NCI-H526 (cell line): ENCODE measurements at regions not wholly inside any gene's neighbourhood (a gene's known extent, or its start where the extent isn't known, plus 50 kb on each side); places are given as distances from the start of the nearest gene placed in this dataset.
"Not testable (repeated sequence)": the region's sequence is repeated elsewhere in the genome, so short reads cannot be mapped to it uniquely, and the experiment has no call there.

Experiments
- DNase-seq, 2 experiments: peaks; one replicate each; lab custom pipeline; 2025; lab: John Stamatoyannopoulos, UW

DNA sequence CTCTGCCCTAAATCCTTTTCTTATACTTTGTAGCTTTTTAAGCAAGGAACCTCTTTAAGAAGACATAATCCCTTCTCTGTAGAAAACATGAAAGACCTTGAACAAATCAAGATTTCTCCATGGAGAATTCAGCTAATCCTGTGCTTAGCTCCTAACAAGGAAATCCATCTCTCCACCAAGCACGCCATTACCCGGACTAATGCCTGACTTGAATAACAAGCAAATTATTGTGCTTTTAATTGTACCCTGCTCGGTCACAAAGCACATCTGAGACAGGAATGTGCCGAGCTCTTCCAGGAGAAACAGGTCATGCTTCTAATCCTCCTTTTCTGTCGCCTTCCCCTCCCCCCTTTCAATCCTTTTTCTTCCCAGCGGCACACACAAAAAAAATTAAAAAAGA, 141.3 kb downstream of the PSAT1 start:
- DNase-seq, result no peak

DNA sequence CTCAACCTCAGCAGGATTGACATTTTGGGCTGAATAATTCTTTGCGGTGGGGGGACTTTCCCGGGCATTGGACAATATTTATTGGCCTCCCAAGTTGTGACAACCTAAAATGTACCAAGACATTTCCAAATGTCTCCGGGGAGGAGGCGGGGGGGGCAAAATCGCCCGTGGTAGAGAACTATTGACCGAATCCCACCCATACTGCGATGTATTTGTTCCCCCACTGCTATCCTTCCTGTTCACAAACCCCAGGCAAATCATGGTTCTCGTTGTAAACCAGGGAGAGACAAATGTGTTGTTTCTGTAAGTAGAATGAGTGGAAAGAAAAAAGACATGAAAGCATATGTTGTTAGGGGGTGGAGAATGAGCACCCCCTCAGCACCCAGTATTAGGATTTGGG, 141.9 kb downstream of the PSAT1 start:
- no peak for DNase-seq

DNA sequence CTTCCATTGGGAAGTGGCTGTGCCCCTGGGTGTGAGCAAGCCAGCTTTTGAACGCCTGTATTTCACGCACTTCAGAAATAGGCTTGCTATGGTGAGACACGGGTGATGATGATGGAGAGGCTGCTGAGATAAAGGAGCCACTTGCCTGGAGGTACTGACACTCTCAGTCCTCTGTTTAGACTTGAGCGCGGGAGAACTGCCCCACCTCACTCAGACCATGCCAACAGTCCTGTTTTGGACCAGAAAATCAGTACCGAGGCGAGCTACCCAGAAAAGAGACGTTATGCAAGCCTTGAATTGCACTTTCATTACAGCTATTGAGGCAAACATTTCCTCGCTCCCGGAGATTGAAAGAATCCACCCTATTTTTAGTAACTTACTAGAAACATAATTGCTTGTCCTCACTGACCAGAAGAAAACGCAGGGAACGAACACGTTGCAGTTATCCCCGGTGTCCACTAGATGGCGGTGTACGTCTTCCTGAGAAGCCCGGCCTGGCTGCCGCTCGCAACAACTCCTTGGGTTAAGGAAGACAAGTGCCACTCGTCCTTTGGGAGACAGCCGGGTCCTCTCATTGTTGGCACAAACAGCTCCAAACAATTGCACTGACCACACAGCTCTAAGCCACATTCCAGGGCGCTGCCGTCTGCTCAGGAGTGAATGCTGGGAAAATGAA, 142.4 kb downstream of the PSAT1 start:
- DNase-seq, result peak; percentile 49 to 75

DNA sequence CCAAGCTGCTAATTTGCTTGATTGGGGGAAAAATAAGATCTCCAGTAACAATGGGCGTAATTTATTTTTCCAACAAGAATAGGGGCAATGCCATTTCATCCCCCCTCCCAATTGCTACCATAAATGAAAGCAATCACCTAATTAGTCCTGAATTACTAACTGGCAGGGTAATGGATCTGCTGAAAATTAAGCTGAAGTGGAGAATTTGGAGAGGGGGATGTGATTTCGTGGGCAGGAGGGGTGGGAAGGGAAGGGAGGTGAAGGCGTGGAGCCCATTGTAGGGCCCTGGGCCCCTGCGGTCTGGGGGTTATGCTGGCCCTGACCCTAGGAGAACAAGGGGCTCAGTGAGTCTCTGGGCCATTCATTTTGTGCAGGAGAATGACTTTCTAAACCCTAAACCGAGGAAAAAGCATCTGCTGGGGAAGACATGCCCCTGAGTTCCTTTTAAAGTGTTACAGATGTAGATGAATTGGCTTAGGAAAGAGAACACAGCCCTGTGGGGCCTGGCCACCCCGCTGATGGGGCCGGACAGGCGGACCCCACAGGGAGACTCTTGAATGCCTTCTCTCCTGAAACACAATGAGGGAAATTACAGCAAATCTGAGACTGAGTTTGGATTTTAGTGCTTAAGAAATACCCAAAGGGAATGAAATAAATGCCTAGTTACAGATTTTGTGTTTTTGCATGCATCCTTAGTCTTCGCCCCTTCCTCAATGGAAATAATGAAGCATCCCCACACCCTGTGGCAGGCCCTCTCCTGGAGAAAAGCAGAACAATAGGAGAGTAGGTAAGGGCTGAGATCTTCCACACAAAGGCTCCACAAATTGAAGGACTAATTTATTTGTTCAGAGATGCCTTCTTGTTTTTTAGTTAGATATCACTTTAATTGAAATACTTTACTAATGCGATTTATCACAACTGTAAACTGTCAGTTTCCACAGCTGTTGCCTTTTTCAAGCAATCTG, 143.2 kb downstream of the PSAT1 start:
- DNase-seq, result no peak

DNA sequence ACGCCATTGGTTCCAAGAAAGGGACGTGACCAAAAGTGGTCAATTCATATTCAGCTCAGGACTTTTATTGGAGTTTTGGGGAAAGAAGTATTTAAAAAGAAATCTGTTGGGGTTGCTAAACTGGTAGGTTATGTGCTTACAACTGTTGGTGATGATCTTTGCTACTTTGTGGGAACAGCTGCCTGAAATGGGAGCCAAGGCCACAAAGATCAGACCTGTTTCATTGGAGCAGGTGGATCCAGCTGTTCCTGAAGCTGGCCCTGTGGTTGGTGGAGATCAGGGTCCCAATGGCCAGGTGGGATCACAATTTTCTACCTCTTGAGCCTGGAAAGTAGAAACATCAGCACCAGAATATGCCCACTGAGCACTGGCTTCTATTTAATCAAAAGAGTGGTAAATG, 144.5 kb downstream of the PSAT1 start:
- no peak for DNase-seq

DNA sequence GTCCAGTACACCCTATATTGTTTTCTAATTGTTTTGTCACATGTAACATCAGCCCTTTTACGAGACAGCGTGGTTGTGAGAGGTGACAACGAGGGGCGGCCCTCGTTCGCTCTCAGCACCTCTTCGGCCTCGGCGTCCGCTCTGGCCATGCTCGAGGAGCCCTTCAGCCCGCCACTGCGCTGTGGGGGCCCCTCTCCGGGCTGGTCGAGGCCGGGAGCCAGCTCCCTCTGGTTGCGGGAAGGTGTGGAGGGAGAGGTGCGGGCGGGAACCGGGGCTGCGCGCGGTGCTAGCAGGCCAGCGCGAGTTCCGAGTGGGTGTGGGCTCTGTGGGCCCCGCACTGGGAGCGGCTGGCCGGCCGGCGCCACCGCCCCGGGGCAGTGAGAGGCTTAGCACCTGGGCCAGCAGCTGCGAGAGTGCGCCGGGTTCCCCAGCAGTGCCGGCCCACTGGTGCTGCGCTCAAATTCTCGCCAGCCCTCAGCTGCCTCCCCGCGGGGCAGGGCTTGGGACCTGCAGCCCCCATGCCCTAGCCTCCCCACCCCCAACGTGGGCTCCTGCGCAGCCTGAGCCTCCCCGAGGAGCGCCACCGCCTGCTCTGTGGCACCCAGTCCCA, 145.0 kb downstream of the PSAT1 start:
- no peak for DNase-seq

DNA sequence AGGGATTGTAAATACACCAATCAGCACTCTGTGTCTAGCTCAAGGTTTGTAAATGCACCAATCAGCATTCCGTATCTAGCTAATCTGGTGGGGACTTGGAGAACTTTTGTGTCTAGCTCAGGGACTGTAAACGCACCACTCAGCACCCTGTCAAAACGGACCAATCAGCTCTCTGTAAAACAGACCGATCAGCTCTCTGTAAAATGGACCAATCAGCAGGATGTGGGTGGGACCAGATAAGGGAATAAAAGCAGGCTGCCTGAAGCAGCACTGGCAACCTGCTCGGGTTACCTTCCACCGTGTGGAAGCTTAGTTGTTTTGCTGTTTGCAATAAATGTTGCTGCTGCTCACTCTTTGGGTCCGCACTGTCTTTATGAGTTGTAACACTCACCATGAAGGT, 145.7 kb downstream of the PSAT1 start:
- DNase-seq, result not testable (repeated sequence)

DNA sequence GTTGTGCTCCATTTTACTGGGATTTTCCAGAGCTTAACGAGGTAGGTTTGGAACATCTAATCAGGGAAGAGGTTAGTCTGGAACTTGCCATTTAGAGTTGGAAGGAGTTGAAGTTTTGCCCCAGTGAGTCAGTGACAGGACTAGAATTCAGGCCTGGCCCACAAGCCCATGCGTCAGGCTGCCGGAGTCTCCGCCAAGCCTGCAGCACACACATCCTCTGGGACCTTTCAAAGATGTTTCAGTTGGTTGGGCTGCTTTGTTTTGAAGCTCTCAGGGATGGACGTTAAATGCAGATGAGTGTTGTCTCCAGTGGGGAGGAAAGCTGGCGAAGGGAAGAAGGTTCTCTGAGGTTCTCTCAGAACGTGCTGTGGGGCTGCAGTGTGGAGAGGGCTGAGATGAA, 147.0 kb downstream of the PSAT1 start:
- no peak for DNase-seq

DNA sequence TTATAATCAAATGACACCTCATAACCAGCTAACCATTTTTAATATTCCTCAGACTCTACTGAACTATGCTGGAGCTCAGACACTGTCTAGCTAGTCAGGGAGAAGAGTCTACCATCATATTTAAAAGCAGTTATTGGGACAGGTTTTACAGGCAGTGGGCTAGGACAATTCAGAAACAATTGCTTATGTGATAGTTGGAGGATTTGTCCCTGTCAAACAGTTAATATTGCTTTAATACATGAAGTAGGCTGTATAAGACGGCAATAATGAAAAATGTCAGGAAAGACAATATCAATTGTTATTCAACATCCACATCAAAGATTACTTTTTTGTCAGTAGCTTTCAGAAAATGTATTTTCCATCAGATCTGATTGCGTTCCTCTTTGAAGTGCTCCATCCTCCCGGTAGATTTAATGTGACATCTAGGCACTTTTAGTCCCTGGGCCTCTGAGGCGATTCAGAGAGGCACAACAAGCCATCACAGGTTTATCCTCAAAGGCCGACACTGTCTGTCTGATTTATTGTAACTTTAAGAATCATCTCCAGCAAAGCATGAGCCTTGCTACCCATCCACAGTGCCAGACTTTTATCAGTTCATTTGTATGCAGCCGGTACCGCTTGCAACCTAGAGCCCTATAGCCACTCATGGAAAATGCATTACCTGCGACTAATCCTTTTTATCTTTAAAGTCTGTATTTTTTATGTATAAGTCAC, 152.2 kb downstream of the PSAT1 start:
- no peak for DNase-seq

DNA sequence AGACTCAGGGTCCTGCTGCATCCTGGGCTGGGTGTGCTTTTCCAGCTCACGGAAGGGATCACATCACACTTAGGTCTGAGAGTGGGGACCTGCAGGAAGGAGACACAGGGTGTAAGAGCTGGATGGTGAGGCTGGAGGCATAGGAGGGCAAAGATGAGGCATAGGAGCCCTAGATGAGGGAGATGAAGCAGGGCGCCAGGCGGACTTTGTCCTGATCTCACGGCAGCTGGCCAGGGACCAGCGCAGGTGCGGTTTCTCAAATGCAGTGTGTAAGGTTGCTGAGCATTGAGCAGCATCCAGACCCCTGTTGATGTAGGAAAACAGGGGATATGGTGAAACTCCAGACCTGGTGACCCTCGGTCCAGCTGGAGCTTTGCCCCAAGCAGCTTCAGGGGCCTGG, 156.5 kb downstream of the PSAT1 start:
- DNase-seq, result no peak

DNA sequence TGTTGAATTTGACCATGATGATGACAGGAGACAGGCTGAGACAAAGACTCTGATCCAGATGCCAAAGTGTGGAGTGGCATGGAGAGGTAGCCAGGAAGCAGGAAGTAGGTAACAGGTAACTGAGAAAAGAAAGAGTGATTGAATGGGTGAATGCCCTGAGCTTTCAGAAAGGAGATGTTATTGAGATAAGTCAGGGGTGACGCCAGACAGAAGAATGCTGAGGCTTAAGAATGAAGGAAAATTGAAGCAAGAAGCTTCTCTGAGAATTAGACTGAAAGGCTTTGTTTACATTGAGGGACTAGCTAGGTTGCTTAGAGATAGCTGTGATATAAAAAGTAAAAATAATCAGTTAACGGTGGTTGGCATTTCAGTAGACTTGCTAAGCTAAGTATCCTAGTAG, 165.7 kb downstream of the PSAT1 start:
- no peak for DNase-seq

DNA sequence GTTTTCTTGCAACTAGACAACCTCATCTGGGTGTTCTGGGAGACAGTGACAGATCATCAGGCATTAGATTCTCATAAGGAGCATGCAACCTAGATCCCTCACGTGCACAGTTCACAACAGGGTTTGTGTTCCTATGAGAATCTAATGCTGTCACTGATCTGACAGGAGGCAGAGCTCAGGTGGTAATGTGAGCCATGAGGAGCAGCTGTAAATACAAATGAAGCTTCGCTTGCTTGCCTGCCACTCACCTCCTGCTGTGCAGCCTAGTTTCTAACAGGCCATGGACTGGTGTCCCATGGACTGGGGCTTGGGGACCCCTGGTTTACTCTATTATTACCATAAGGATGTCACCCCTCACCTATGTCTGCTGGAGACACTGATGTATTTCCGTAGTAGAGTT, 166.8 kb downstream of the PSAT1 start:
- no peak for DNase-seq

DNA sequence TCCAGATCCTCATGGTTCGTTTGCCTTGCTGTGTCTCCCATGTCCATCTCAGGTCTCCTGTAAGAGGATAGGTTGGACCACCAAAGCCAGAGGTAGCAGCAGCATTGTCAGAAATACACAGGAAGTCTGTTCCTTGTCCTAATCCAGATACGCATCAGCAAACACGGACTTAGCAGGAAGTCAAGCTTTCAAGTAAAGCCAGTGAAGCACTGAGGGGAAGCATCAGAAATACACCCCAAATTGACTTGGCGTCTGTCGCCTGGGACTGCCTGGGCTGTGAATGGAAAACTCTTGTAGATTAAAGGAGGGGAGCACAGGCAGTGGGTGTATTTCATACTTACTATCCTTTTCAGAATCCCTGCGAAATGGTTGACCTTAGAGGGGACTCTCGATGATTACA, 171.3 kb downstream of the PSAT1 start:
- no peak for DNase-seq

DNA sequence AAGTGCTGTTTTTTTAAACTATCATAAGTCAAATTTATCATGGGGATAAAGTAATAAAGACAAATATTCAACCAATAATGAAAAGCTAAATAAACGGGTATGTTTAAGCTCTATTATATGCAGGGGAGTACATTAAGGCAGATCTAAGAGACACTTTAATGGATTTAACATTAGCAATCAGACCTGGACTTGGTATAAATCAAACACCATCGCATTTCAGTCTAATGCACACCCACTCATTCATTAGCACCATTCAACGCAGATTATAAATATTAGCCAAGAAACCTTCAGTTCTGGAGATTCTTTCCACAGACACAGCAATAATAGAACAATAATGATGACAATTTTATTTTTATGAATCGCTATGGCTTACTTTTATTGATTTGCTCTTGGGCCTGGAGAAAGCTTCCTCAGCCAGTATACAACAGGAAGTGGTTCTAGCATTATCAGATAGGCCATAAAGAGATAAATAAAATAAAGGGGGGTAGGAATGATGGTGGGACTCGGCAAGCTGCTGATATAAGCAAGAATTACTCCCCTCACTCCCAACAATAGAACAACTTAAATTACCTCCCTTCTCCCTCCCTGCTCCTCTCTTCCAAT, 172.2 kb downstream of the PSAT1 start:
- DNase-seq, result no peak

DNA sequence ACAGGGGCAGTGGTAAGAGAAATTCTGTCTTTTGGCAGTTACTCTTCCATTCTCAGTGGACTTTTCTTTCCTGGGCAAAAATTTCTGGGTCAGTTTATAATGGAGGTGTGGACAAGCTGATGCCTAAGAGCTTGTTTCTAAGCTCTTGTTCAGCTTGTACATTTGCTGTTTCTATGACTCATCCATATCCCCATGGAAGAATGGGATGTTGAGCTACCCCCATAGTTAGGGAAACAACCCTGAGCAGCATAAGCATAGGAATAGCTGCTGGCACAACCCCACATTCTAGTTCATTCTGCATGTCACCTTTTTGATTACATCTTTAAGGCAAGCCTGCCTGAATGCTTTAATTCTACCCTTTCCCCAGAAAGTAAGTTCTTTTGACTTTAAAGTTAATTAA, 173.3 kb downstream of the PSAT1 start:
- DNase-seq, result no peak

DNA sequence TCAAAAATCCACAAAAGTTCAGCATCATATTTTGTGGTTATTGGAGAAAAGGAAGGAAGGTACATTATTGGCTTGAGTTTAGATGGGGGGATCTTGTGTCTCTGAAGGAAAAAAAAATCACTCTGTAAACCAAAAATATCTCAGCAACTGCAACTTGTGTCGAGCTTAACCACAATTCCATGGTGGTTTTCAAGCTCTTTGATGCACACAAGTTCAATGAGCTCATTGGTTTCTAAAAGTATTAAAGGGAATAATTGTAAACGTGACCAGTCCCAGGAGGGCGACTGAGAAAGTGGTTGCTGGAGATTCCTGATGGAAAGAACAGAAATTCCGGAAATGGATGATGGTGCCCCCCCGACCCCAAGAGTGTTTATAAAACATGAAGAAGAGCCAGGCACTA, 173.8 kb downstream of the PSAT1 start:
- DNase-seq, result no peak

DNA sequence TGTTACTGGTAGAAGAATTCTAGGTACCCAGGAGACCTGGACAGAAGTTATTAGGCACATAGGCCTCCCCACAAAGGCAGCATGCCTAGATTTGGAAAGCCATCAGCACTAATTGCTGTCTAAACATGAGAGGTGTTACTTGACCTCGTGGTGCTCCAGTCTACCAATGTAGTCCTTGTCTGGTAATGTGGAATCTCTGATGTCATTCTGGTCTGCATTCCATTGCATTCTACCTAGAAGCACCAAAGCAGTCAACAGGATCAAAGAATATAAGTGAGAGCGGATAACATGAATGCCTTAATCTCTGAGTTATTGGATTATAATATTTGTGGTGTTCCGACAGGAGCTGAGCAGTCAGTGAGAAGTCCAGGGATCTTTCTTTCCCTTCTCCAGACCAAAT, 175.2 kb downstream of the PSAT1 start:
- no peak for DNase-seq

DNA sequence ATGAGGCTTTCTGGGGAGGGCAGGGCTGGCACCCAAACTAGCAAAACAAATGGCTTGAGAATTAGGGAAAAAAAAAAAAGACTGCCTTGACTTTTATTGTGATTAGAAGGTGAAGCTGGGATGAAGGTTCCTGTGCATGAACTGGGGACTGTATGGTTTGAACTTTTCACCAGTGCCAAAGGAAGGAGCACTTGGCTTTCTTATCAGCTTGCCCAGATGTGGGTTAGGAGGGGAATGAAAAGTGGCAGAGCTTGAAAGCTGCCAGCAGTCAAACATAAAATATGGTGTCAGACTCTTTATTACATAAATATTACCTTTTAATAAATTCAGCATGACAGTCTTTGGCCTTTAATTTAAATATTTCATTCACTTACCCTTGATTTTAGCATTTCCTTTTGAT, 182.5 kb downstream of the PSAT1 start:
- DNase-seq, result no peak

DNA sequence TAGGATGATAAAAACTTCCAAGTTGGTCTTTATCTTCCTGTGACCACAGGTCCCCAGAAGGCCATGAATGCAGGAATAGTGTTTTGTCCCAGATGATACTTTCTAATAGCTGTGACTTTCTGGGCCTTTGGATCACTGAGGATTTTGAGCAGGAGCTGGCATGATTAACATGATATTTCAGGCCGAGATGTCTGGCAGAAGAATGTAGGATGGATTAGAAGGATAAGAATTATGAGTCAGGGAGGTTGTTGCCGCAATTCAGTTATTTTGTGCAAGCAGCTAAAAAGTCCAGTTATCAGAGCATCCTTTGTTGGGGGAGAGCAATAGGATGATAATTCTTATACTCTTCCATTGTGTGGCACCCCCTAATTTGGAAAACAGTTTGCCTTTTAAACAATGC, 189.7 kb downstream of the PSAT1 start:
- DNase-seq, result no peak

DNA sequence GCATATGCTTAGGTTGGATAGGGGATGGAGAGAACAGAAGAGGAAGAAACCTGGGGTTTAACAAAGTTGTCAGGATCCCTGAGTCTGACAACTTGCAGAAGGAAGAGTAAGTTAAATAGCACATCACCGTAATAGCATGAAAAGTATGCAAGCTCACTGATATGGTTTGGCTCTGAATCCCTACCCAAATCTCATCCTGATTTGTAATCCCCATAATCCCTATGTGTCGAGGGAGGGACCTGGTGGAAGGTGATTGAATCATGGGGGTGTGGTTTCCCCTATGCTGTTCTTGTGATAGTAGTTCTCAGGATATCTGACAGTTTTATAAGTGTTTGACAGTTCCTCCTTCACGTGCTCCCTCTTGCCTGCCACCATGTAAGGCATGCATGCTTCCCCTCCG, 193.3 kb downstream of the PSAT1 start:
- DNase-seq, result no peak

DNA sequence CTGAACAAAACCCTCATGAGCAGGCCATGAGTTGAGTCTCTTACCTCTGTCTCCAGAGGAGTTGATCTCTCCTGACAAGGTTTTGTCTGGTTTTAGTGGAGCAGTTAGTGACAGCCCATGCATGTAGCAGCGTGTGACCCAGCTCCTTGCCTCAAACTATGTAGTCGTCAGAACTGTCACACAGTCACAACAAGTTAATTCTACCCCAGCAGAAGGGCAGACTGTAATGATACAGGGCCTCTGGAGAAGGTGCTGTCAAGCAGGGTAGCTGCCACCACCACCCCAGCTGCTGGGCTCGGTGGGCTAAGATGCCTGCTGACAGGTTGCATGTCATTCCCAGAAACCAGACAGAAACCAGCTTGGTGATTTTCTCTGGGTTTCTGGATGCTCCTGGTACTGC, 194.5 kb downstream of the PSAT1 start:
- DNase-seq, result no peak

DNA sequence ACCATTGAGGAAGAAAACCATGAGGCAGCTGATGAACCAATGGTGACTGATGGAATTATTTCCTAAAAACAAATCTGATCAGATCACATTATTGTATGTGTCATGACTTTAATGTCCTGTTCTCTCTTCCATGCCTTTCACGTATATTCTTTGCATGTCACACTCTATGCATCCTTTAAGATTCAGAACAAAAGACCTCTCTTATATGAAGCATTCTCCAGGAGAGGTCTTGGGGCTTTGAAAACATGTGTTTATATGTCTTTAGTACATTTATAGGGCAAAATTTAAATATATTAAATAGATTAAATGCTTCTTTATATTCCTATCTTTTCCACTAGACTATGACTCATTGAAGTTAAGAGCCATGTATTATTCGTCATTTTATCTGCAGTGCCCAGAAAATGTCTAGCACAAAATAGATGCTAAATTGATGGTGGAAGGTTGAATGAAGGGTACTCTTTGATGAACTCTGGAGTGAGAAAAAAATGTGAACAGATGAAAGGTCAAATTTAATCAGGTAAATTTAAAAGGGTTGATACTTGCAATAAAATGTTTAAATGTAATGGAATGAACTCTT, 196.3 kb downstream of the PSAT1 start:
- DNase-seq, result no peak
